Left lobe of liver (tissue), 2 donors: ENCODE measurements at regions not wholly inside any gene's neighbourhood (a gene's known extent, or its start where the extent isn't known, plus 50 kb on each side); places are given as distances from the start of the nearest gene placed in this dataset.

Experiments
- ATAC-seq: fragments of 200-7000 bp; cut with Tn5 transposase; one replicate; pipeline ENCODE4 v1.9.1; 2020; ENCODE audit warnings: mild to moderate bottlenecking, moderate library complexity
- DNase-seq: peaks from one replicate; pipeline ENCODE4 v3.0.0-alpha.2; 2020; ENCODE audit warnings: low spot score
- donor health status: DM: no; HTN: no; CAD: no; lungs with moderate emphysema.
- donor health status: DM: no; HTN: yes; CAD: no.

DNA sequence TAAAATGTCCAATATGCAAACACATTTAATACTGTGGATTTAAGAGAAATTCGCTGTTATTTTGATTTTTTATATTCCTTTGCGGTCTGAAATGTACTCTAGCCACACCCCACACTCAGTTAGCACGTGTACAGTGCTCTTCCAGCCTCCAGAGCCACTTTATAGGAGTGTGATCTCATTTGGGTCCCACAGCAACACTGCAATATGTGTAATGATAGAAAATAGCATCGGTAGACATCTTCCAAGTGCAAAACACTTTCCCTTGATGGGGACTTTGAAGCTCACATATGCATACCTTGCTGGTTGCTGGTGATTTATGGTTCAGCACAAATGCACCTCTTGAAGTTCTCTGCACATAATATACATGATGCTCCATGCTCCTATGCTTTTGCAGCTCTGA lies 148.3 kb downstream of the GAS1 start:
- DNase-seq (no peak), ATAC-seq (no peak)

- DNase-seq, result no peak
- no peak for ATAC-seq
These were observed 150.6 kb downstream of the GAS1 start for GRCh38 chr9:86796666-86797065.

DNA sequence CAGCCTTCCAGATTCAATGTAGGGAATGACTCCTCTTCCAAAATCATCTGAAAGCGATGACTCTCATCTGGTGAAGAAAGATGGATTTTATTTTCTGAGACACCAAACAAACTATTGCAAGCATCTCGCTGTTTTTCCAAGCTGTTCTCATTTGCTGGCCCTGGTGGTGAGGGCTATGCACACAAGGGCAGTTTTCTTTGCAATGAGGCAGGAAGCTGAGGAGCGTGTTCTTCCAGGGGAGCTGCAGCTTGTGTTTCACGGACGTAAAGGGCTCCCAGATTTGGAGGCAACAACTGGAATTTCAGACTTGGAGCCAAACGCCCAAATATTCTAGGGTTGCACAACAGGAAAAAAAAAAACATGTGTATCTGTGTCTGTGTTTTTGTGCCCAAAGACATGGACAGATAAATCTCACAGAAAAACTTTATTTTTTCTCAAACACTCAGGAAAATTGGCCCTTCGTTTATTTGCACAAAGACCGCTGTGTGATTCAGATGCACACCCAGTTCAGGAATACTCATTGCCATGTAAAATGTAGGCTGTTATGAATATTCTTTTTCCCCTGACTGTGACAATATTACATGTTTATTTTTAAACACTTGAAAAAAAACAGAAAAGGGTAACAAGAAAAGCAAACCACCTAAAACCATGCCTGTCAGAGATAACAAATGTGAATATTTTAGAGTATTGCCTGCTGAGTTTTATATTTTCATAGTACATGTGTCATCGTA lies 151.3 kb downstream of the GAS1 start:
- ATAC-seq (no peak), DNase-seq (no peak)

DNA sequence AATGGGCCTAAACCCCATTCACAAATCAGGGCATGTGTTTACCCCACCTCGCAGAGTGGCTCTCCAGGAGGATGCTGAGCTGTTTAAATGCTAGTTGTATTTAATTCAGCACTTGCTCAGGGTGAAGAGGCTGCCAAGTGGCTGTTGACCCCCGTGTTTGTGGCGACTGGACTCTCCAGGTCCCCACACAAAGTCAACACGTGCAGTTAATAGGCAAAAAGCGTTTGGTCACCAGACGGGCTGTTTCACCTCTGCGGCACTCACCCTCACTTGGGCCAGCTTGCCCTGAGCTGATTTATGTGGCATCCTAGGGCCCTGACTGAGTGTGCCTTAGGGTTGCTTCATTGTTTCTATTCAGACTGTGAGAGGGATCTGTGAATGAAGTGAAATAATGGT lies 152.3 kb downstream of the GAS1 start:
- no peak for ATAC-seq
- DNase-seq, result no peak

GRCh38 chr9:86794391-86795046 lies 152.8 kb downstream of the GAS1 start:
- DNase-seq, result no peak
- no peak for ATAC-seq

DNA sequence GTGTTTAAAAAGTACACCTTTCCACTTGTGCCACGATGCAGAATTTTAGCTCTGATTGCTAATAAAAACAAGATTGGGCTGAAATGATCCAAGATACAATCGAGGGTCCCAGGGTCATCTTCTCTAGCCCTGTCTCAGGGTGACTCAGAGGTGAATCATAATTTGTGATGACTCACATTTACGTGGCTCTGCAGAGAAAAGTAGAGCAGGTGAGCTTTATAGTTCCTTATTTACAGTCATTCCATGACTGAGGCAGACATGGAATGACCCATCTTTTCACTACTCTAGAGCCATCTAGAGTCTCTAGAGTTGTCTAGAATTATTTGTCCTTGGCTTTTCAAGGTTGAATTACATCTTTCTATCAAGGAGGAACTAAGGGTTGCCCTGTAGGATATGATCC lies 155.2 kb downstream of the GAS1 start:
- no peak for ATAC-seq
- DNase-seq, result no peak

GRCh38 chr9:86790805-86791204 lies 156.5 kb downstream of the GAS1 start:
- no peak for ATAC-seq
- no peak for DNase-seq

- DNase-seq (no peak), ATAC-seq (no peak)
These were observed 158.8 kb downstream of the GAS1 start for GRCh38 chr9:86788456-86788855.

DNA sequence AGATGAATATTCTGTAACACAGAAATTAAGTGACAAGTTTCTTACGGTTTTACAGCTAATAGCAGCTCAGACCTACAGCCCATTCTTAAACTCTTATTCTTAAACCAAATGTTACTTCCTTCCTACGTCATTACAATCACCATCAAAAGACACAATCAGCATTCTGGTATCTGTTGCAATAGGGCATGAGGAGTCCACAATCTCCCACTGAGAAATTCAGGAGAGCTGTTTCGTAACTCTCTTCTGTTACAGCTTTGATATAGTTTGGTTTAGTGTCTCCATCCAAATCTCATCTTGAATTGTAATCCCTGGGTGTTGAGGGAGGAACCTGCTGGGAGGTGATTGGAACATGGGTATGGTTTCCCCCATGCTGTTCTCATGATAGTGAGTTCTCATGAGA lies 163.4 kb downstream of the GAS1 start:
- ATAC-seq, result no peak

DNA sequence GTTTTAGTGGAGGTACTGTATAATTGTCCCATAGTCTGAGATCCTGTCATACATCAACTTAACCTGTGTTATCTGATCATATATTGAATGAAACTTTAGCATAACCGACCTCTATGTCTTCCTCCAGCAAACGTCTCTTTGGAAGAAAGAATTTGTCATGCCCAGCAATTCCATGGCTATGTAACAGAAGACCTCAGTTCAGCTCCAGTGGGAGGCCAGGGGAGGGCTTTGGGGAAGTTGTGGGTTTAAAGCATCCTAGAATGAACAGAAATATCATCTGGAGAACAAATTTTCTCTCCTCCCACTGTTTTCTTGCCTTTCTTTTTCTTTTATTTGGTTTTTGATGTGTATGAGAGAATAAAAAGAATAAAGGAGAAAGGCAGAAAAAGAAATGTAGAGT lies 164.5 kb downstream of the GAS1 start:
- DNase-seq, result no peak

More for the DNA sequence above, 163.4 kb downstream of the GAS1 start:
- DNase-seq, result no peak

GRCh38 chr9:86778761-86779160 lies 168.5 kb downstream of the GAS1 start:
- no peak for DNase-seq
- no peak for ATAC-seq

More for the DNA sequence above, 164.5 kb downstream of the GAS1 start:
- no peak for ATAC-seq

DNA sequence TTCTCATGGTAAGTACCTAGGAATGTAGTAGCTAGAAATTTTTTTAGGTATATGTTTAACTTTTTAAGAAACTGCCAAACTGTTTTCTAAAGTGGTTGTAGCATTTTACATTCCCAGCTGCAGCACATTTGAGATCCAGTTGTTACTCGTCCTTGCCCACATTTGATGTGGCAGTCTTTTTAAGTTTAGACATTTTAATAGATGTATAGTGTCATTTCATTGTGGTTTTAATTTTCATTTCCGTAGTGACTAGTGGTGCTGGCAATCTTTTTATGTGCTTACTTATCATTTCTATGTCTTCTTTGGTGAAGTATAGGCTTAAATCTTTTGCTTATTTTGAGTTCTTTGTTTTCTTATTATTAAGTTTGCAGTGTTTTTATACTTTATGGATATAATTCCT lies 171.6 kb downstream of the GAS1 start:
- DNase-seq (no peak), ATAC-seq (no peak)

- no peak for DNase-seq
- ATAC-seq, result no peak
These were observed 173.2 kb downstream of the GAS1 start for GRCh38 chr9:86774116-86774515.

GRCh38 chr9:86773422-86773945 lies 173.8 kb downstream of the GAS1 start:
- DNase-seq (no peak), ATAC-seq (no peak)

- DNase-seq (no peak), ATAC-seq (no peak)
These were observed 174.7 kb downstream of the GAS1 start for GRCh38 chr9:86772635-86772993.

GRCh38 chr9:86771941-86772634 lies 175.2 kb downstream of the GAS1 start:
- ATAC-seq (no peak), DNase-seq (no peak)

GRCh38 chr9:86771420-86771819 lies 175.9 kb downstream of the GAS1 start:
- ATAC-seq (no peak), DNase-seq (no peak)

DNA sequence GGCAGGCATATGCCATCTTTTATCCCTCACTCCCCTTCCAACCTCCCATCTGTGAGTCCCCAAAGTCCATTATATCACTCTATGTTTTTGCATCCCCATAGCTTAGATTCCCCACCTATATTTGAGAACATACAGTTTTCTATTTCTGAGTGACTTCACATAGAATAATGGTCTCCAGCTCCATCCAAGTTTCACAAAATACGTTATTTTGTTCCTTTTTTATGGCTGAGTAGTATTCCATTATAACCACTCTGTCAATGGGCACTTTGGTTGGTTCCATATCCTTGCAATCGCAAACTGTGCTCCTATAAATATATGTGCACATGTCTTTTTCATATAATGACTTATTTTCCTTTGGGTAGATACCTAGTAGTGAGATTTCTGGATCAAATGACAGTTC lies 178.6 kb downstream of the GAS1 start:
- ATAC-seq (no peak), DNase-seq (no peak)

DNA sequence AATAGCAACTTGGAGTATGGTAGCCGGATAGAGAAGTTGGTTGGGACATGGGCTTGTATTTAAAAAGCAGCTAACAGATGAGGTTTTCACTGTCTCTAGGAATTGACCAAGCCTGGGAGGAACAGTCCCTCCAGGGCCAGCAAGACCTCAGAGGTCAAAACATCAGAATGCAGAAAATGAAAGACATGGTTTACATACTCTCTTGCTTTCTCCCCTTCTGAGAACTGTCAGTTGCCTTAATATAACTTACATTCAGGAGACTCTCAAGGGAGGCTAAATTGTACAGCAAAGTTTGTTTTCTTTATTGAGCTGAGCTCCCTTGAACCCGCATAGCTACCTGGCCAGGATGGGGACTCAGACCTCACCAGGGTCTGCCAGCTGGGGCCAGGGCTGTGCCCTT lies 179.3 kb downstream of the GAS1 start:
- DNase-seq (no peak), ATAC-seq (no peak)

DNA sequence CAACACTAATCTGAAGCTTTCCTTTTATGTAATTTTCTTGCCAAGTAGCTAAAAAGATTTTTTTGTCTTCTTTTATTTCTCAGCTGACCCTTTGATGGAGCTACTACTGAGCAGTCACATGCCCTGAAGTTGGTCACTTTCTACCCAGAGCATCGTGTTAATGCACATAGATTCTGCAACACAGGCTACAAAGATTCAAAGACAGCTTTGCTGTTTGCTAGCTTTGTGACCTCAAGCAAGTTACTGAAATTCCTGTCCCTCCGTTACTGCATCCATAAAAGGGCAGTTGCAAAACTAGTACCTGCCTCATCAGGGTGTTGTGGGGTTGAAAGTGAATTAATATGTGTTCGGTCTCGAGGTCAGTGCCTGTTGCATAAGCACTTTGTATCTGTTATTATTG lies 179.9 kb downstream of the GAS1 start:
- DNase-seq, result no peak

DNA sequence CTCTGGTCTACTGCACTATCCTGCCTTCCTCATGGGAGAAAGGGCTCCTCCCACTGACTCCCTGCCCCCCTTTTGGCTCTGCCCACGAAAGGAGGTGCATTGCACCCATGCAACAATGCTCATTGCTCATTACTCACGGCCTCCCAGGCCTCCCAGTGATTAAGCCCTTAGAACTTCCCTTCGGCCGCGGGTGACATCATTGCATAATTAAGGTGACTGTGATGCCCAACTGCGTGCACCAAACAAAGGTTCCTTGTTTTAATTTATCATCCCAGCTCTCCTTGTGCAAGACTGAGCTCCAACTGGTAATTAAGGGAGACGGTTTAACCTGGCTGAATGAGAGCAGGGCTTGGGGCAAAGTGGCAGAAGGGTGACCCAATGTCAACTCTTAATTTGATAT lies 180.4 kb downstream of the GAS1 start:
- no peak for ATAC-seq
- no peak for DNase-seq

More for the DNA sequence above, 179.9 kb downstream of the GAS1 start:
- ATAC-seq, result no peak

GRCh38 chr9:86766511-86766910 lies 180.8 kb downstream of the GAS1 start:
- no peak for DNase-seq
- ATAC-seq, result no peak
